ENCODE measurements at regions not wholly inside any gene's neighbourhood (a gene's known extent, or its start where the extent isn't known, plus 50 kb on each side); places are given as distances from the start of the nearest gene placed in this dataset.

GRCh38 chr4:43843501-43843900 lies 605.1 kb downstream of the KCTD8 start:
- no peak for TF ChIP-seq POLR2AphosphoS5 (IDR thresholded peaks at IDR 0.05; ENCODE audit: low read depth)
- no peak for TF ChIP-seq STAT1 (IDR thresholded peaks at IDR 0.05; ENCODE audit: unreplicated experiment)
- TF ChIP-seq CTCF (conservative IDR thresholded peaks at IDR 0.05; ENCODE audit: low read depth in 2 of 2): no peak
- no peak for TF ChIP-seq EZH2 (IDR thresholded peaks at IDR 0.05; ENCODE audit: low read depth, unreplicated experiment)

All from GM23338 (cell line).